GM10266 (cell line): ENCODE measurements at regions not wholly inside any gene's neighbourhood (a gene's known extent, or its start where the extent isn't known, plus 50 kb on each side); places are given as distances from the start of the nearest gene placed in this dataset.

Source experiments
- DNase-seq: peaks from one replicate; pipeline ENCODE4 v3.0.0; 2012; ENCODE audit errors: extremely low spot score
- TF ChIP-seq, protein P1 (sequence below): IDR thresholded peaks from 2 replicates; pipeline ENCODE4 v1.5.1; 2012; ENCODE audit warnings: mild to moderate bottlenecking, low read depth; ENCODE audit not compliant: control insufficient read depth, insufficient read depth; ENCODE audit errors: missing control alignments

DNA sequence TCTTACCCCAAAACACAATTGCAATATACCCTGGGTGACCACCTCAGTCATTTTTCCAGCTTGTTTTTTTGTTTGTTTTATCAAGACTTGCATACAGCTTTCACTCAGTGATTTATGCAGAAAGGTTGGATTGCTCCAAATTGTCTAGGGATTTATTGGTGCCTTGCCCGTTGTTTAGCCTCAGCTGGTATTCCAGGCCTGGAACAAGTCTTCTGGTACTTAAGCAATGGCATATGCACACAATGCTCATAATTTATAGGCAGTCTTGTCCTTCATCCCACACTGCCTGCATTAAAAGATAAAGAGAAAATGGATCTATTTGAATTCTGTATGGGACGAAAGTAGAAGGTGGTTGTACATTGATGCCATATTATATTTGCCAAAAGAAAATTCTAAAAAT lies 392.5 kb downstream of the ADAMTS20 start:
- DNase-seq: no peak

DNA sequence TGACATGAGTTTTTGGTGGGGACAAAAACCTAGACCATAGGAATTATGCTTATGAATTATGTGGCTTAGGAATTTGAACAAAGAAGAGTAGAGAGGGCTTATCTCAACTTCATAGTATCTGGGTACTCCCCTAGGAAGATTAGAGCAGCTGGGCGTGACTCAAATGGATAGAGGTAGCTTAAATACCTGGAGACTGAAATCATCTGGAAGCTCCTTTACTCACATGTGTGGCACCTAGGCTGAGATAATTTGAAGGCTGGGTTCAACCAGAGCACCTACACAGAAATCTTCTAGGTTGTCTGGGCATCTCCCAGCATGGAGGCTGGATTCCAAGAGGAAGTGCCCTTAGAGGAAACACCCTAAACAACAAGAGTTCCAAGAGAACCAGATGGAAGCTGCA lies 393.9 kb downstream of the ADAMTS20 start:
- DNase-seq: no peak
- TF ChIP-seq, protein P1, sequence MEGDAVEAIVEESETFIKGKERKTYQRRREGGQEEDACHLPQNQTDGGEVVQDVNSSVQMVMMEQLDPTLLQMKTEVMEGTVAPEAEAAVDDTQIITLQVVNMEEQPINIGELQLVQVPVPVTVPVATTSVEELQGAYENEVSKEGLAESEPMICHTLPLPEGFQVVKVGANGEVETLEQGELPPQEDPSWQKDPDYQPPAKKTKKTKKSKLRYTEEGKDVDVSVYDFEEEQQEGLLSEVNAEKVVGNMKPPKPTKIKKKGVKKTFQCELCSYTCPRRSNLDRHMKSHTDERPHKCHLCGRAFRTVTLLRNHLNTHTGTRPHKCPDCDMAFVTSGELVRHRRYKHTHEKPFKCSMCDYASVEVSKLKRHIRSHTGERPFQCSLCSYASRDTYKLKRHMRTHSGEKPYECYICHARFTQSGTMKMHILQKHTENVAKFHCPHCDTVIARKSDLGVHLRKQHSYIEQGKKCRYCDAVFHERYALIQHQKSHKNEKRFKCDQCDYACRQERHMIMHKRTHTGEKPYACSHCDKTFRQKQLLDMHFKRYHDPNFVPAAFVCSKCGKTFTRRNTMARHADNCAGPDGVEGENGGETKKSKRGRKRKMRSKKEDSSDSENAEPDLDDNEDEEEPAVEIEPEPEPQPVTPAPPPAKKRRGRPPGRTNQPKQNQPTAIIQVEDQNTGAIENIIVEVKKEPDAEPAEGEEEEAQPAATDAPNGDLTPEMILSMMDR: no peak

More for the DNA sequence above, 392.5 kb downstream of the ADAMTS20 start:
- TF ChIP-seq, protein P1: no peak

DNA sequence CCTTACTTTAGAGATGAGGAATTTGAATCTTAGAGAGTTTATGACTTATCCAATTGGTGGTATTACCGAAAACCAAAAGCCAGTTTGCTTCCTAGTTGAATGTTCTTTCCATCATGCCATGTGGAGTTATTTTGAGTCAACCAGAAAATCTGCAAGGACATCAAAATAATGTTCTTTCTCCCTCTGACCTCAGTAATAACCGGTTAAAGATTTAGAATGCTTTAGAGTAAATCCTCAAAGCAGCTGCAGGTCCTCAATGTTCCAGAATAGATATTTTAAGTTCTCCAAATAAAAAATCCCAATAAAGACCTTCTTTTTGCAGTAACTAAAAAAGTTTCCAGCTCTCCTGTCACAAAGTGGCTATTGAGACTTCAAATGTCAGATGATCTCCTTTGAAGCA lies 396.6 kb downstream of the ADAMTS20 start:
- DNase-seq: no peak
- TF ChIP-seq, protein P1: no peak

DNA sequence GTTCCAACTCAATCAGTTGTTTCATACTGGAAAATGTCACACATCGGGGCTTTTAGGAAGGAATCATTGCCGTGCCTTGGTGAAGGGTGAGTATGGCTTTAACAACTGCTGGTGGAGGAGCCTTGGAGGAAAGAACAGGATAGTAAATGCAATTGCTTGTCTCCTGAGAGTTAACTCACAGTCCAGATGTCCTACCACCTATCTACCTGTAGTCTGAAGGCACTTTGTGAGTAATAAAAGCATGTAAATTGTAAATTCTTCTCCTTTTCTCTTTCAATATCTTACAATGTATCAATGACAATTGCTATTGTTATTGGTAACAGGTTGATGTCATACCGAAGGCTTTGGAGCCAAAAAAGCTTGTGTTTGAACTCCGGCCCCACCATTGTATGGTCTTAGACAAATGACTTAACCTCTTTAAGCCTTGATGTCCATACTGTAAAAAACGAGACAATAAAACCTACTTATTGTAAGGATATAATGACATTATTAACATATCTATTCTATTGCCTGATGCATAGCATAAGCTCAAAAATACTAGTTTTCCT lies 397.4 kb downstream of the ADAMTS20 start:
- TF ChIP-seq, protein P1: no peak

DNA sequence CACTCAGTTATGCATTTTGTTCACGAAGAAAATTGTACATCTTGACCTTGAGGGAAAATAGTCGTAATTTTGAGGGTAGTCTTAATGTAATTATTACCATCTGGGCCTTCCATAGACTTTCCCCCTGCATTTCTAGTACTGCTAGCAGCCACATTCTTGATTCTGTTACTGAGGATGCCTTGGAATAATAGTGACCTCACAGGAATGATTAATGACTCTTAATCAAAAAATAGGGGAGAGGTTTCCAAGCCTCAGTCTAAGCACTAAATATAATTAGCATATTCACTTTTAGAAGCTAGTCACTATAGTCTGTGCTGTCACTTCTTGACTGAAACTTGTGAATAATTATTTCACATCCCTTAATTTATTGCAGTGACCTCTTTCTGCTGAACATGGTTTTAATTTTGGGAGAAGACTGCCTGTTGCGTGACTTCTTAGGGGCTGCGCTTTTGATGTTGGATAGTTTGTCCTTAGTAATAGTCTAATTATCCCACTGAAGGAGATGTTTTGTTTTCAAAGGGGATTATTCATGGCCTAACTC lies 400.5 kb downstream of the ADAMTS20 start:
- TF ChIP-seq, protein P1: no peak
- no peak for DNase-seq

More for the DNA sequence above, 397.4 kb downstream of the ADAMTS20 start:
- no peak for DNase-seq

DNA sequence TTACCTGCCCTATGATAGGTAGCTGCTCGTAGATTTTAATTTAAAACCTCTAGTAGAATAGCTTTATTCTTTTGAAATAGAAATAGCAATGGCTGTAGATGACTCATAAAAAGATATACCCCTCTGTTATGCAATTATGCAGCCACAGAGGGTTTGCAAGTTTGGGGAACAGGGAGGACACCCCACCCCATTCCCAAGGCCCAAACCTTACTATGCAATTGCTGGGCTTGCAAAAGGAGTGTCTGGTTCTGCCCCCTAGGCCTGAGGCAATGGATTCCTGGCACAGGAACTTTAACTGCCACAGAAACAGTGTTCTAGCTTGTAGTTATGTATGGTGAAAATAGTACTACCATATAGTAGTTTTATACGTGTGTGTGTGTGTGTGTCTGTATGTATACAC lies 403.3 kb downstream of the ADAMTS20 start:
- no peak for DNase-seq
- TF ChIP-seq, protein P1: no peak

DNA sequence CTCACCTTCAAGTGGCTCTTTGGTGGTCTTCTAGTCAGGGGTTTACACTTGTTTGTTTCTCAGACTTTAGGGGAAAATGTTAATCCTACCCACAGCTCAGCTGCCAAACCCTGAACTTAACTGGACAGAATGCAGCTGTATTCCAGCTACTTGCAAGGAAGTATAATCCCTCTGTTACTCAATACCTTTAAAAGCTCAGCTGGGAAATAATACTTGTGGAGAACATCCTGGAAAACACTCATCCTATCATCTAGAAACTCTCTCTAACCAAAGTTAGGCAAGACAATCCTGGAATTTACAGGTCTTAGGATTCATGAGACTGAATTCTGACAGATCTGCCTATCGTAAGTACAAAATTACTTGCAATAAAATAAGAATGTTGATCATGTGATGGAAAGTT lies 404.1 kb downstream of the ADAMTS20 start:
- no peak for DNase-seq
- TF ChIP-seq, protein P1: no peak
